ENCODE measurements at regions not wholly inside any gene's neighbourhood (a gene's known extent, or its start where the extent isn't known, plus 50 kb on each side); places are given as distances from the start of the nearest gene placed in this dataset.

DNA sequence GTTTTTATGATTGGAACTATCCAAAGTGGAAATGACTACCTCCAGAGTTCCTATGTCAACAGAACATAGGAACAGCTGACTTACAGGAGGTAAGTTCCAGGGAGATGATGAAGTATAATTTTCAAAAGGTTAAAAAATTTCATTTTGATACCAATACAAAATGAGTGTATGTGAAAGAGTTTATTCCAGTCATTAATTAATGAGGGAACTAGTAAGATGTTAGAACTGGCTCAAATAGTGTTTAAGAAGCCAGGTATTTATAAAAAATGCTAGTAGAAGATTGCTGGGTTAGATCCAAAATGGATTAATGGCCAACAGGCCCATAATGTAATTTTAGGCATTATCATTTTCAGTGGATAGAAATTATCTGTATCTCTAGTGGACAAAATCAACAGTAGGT, 227.7 kb upstream of the ZBED5 start:
- no peak for TF ChIP-seq ARNTL (CRISPR knock-in tag; IDR thresholded peaks at IDR 0.05; ENCODE audit: borderline replicate concordance, low read depth)
- TF ChIP-seq, protein P1, sequence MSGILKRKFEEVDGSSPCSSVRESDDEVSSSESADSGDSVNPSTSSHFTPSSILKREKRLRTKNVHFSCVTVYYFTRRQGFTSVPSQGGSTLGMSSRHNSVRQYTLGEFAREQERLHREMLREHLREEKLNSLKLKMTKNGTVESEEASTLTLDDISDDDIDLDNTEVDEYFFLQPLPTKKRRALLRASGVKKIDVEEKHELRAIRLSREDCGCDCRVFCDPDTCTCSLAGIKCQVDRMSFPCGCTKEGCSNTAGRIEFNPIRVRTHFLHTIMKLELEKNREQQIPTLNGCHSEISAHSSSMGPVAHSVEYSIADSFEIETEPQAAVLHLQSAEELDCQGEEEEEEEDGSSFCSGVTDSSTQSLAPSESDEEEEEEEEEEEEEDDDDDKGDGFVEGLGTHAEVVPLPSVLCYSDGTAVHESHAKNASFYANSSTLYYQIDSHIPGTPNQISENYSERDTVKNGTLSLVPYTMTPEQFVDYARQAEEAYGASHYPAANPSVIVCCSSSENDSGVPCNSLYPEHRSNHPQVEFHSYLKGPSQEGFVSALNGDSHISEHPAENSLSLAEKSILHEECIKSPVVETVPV (CRISPR knock-in tag; IDR thresholded peaks at IDR 0.05): no peak
- no peak for TF ChIP-seq CSDC2 (CRISPR knock-in tag; IDR thresholded peaks at IDR 0.05)
- TF ChIP-seq ISL1 (CRISPR knock-in tag; IDR thresholded peaks at IDR 0.05): no peak
- TF ChIP-seq, protein P2, sequence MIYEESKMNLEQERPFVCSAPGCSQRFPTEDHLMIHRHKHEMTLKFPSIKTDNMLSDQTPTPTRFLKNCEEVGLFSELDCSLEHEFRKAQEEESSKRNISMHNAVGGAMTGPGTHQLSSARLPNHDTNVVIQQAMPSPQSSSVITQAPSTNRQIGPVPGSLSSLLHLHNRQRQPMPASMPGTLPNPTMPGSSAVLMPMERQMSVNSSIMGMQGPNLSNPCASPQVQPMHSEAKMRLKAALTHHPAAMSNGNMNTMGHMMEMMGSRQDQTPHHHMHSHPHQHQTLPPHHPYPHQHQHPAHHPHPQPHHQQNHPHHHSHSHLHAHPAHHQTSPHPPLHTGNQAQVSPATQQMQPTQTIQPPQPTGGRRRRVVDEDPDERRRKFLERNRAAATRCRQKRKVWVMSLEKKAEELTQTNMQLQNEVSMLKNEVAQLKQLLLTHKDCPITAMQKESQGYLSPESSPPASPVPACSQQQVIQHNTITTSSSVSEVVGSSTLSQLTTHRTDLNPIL (CRISPR knock-in tag; IDR thresholded peaks at IDR 0.05; ENCODE audit: low read depth): no peak
- no peak for TF ChIP-seq RARB (CRISPR knock-in tag; IDR thresholded peaks at IDR 0.05)
- no peak for TF ChIP-seq PATZ1 (CRISPR knock-in tag; IDR thresholded peaks at IDR 0.05; ENCODE audit: borderline replicate concordance)
- TF ChIP-seq BACH2 (CRISPR knock-in tag; IDR thresholded peaks at IDR 0.05; ENCODE audit: borderline replicate concordance): no peak
- no peak for TF ChIP-seq ZNF70 (CRISPR knock-in tag; IDR thresholded peaks at IDR 0.05)

All from SK-N-SH treated with all-trans-retinoic acid at 6 μM for 48 hours (cell line).